Progenitor cell of endocrine pancreas (in vitro differentiated cells): ENCODE measurements at regions not wholly inside any gene's neighbourhood (a gene's known extent, or its start where the extent isn't known, plus 50 kb on each side); places are given as distances from the start of the nearest gene placed in this dataset.

Experiments
- DNase-seq: peaks from one replicate; pipeline ENCODE4 v3.0.0; 2021; ENCODE audit warnings: low spot score; ENCODE audit not compliant: unreplicated experiment
- H3K27ac Mint-ChIP-seq: 2 replicates; pipeline ENCODE4 v1.8.0; 2021; ENCODE audit warnings: mild to moderate bottlenecking, moderate library complexity, mixed read lengths
- H3K27me3 Mint-ChIP-seq: 2 replicates; pipeline ENCODE4 v1.8.0; 2021; ENCODE audit warnings: mixed read lengths
- H3K36me3 Mint-ChIP-seq: 2 replicates; pipeline ENCODE4 v1.8.0; 2022; ENCODE audit warnings: mixed read lengths; ENCODE audit not compliant: insufficient read depth
- H3K4me1 Mint-ChIP-seq: 2 replicates; pipeline ENCODE4 v1.8.0; 2021; ENCODE audit warnings: low read depth, mixed read lengths
- H3K4me3 Mint-ChIP-seq: 2 replicates; pipeline ENCODE4 v1.8.0; 2021; ENCODE audit warnings: low read depth, mild to moderate bottlenecking, moderate library complexity, mixed read lengths
- H3K9me3 Mint-ChIP-seq: 2 replicates; pipeline ENCODE4 v1.8.0; 2021; ENCODE audit warnings: low read depth, mixed read lengths
- TF ChIP-seq, protein P1 (sequence below): fragments of 200-600 bp; sonication (generic); IDR thresholded peaks from one replicate; pipeline ENCODE4 v1.5.0; 2021; ENCODE audit warnings: antibody characterized with exemption, mild to moderate bottlenecking; ENCODE audit not compliant: unreplicated experiment

- Mint-ChIP-seq H3K27me3 (peaks cover 26% of the 10 kb centered on the region), H3K4me1 (peaks cover 13% of the 10 kb centered on the region), H3K4me3 (no peak overlapping the region), H3K36me3 (no peaks in the 10 kb centered on the region), H3K9me3 (no peaks in the 10 kb centered on the region), H3K27ac (no peak overlapping the region)
- no peak for DNase-seq
- TF ChIP-seq, protein P1, sequence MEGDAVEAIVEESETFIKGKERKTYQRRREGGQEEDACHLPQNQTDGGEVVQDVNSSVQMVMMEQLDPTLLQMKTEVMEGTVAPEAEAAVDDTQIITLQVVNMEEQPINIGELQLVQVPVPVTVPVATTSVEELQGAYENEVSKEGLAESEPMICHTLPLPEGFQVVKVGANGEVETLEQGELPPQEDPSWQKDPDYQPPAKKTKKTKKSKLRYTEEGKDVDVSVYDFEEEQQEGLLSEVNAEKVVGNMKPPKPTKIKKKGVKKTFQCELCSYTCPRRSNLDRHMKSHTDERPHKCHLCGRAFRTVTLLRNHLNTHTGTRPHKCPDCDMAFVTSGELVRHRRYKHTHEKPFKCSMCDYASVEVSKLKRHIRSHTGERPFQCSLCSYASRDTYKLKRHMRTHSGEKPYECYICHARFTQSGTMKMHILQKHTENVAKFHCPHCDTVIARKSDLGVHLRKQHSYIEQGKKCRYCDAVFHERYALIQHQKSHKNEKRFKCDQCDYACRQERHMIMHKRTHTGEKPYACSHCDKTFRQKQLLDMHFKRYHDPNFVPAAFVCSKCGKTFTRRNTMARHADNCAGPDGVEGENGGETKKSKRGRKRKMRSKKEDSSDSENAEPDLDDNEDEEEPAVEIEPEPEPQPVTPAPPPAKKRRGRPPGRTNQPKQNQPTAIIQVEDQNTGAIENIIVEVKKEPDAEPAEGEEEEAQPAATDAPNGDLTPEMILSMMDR: no peak
Observed at GRCh38 chr15:91787198-91787597, 66.3 kb upstream of the SLCO3A1 start.

DNA sequence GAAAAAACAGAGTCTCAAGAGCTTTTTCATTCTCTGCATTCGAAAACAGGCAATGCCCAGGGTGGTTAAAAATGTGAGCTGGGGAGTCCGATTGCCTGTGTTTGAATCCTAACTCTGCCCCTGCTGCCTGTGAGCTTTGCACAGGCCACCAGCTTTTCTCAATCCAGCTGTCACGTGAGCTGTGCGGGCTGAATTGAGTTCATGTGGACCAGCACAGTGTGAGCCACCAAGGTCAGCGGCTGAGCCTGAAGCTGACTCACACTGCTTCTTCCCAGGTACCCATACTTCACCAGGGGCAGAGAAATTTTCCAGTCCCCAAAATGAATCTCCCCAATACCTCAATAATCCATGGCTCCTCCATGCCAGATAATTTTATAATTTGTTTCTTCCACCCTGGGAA, 64.4 kb upstream of the SLCO3A1 start:
- Mint-ChIP-seq H3K4me3 (no peak overlapping the region), H3K27ac (no peak overlapping the region), H3K4me1 (peaks cover 7% of the 10 kb centered on the region), H3K27me3 (peaks cover 30% of the 10 kb centered on the region), H3K36me3 (no peaks in the 10 kb centered on the region), H3K9me3 (no peaks in the 10 kb centered on the region)
- TF ChIP-seq, protein P1: no peak
- no peak for DNase-seq

DNA sequence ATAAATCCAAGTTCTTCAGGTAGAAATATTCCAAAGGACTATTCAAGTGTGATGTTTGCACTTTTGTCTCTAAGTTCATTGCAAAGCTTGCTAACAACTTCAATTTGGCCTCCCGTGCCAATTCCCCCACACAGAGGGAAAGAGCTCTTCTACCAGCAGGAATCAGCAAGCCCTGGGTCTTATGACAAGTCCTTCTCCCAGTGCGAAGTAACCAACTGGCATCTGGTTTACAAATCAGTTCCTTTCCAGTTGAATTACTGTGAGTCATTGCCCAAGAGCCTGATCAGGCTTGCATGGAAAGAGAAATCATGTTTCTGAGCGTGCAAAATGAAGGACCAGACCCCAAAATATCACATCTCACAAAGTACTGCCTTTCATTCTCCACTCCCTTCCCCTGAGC, 62.7 kb upstream of the SLCO3A1 start:
- Mint-ChIP-seq H3K27ac (no peak overlapping the region), H3K36me3 (no peaks in the 10 kb centered on the region), H3K4me1 (peaks cover 9% of the 10 kb centered on the region), H3K9me3 (no peaks in the 10 kb centered on the region), H3K4me3 (no peak overlapping the region), H3K27me3 (peaks cover 34% of the 10 kb centered on the region)
- TF ChIP-seq, protein P1: no peak
- no peak for DNase-seq

DNA sequence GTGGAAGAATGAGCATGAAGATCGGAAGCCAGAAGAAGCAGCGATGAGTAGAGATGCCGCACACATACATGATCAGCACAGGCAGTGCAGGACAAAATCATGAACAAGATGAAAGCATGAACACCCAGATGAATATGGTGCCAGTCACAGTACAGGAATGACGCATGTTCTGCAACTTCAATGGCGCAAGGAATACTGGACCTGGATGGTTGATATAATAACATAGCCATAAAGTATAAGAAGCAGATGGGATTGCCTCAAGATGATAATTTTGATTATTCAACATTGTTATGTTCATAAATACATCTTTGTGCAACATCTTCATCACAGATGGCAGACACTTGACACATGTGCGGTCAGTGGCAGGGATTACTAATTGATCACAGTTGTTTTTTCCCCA, 59.7 kb upstream of the SLCO3A1 start:
- H3K9me3 Mint-ChIP-seq: no peaks in the 10 kb centered on the region
- TF ChIP-seq, protein P1: no peak
- H3K27me3 Mint-ChIP-seq: peaks cover 42% of the 10 kb centered on the region
- no peak overlapping the region for H3K27ac Mint-ChIP-seq
- H3K4me1 Mint-ChIP-seq: peaks cover 3% of the 10 kb centered on the region
- no peak overlapping the region for H3K4me3 Mint-ChIP-seq
- no peaks in the 10 kb centered on the region for H3K36me3 Mint-ChIP-seq
- no peak for DNase-seq

GRCh38 chr15:91795235-91795634, 58.3 kb upstream of the SLCO3A1 start:
- peaks cover 3% of the 10 kb centered on the region for H3K4me1 Mint-ChIP-seq

More at GRCh38 chr15:91795235-91795634, 58.3 kb upstream of the SLCO3A1 start:
- no peak for DNase-seq
- H3K27ac Mint-ChIP-seq: no peak overlapping the region
- no peak overlapping the region for H3K4me3 Mint-ChIP-seq
- no peaks in the 10 kb centered on the region for H3K36me3 Mint-ChIP-seq
- TF ChIP-seq, protein P1: no peak
- peaks cover 44% of the 10 kb centered on the region for H3K27me3 Mint-ChIP-seq
- no peaks in the 10 kb centered on the region for H3K9me3 Mint-ChIP-seq
